WTC11 (cell line): ENCODE measurements at regions not wholly inside any gene's neighbourhood (a gene's known extent, or its start where the extent isn't known, plus 50 kb on each side); places are given as distances from the start of the nearest gene placed in this dataset.

Experiments
- AFF4 ChIP-seq: sonication (generic); formaldehyde crosslinking; IDR thresholded peaks from 2 replicates; pipeline ENCODE4 v1.8.1; 2023; ENCODE audit warnings: mild to moderate bottlenecking, missing genetic modification reagents, borderline replicate concordance
- CREB1 ChIP-seq: sonication (generic); formaldehyde crosslinking; IDR thresholded peaks from 2 replicates; pipeline ENCODE4 v1.8.0; 2023; ENCODE audit warnings: mild to moderate bottlenecking, missing genetic modification reagents
- CTCF ChIP-seq: fragments of 200-600 bp; IDR thresholded peaks from 2 replicates; pipeline ENCODE4 v1.8.0; 2022; ENCODE audit warnings: antibody characterized with exemption
- E2F4 ChIP-seq: sonication (generic); formaldehyde crosslinking; IDR thresholded peaks from 2 replicates; pipeline ENCODE4 v1.8.1; 2022; ENCODE audit warnings: low read depth, mild to moderate bottlenecking, moderate library complexity, missing genetic modification reagents, borderline replicate concordance
- FOXJ3 ChIP-seq: sonication (generic); formaldehyde crosslinking; IDR thresholded peaks from 2 replicates; pipeline ENCODE4 v1.9.0; 2021; ENCODE audit warnings: missing genetic modification reagents, mild to moderate bottlenecking, borderline replicate concordance
- FOXP1 ChIP-seq: sonication (generic); formaldehyde crosslinking; IDR thresholded peaks from 2 replicates; pipeline ENCODE4 v1.8.0; 2022; ENCODE audit warnings: missing genetic modification reagents, mild to moderate bottlenecking, moderate library complexity, borderline replicate concordance
- HMGA2 ChIP-seq: fragments of 250-450 bp; sonication (Bioruptor Pico); IDR thresholded peaks from 2 replicates; pipeline ENCODE4 v1.4.0; 2021; ENCODE audit warnings: mild to moderate bottlenecking, moderate library complexity
- MAX ChIP-seq: sonication (generic); formaldehyde crosslinking; IDR thresholded peaks from 2 replicates; pipeline ENCODE4 v1.8.0; 2022; ENCODE audit warnings: mild to moderate bottlenecking, missing genetic modification reagents
- NR1H2 ChIP-seq: sonication (generic); formaldehyde crosslinking; IDR thresholded peaks from 2 replicates; pipeline ENCODE4 v1.9.0; 2021; ENCODE audit warnings: mild to moderate bottlenecking, moderate library complexity, missing genetic modification reagents
- PREB ChIP-seq: sonication (generic); formaldehyde crosslinking; IDR thresholded peaks from 2 replicates; pipeline ENCODE4 v1.8.1; 2022; ENCODE audit warnings: mild to moderate bottlenecking, missing genetic modification reagents, moderate library complexity, borderline replicate concordance
- TCF7 ChIP-seq: sonication (generic); formaldehyde crosslinking; IDR thresholded peaks from 2 replicates; pipeline ENCODE4 v1.8.0; 2022; ENCODE audit warnings: mild to moderate bottlenecking, low read depth, missing genetic modification reagents, moderate library complexity
- USF1 ChIP-seq: sonication (generic); formaldehyde crosslinking; IDR thresholded peaks from 2 replicates; pipeline ENCODE4 v1.8.0; 2022; ENCODE audit warnings: mild to moderate bottlenecking, missing genetic modification reagents
- ZNF416 ChIP-seq: fragments of 250-450 bp; sonication (Bioruptor Pico); IDR thresholded peaks from 2 replicates; pipeline ENCODE4 v1.9.0; 2021; ENCODE audit warnings: mild to moderate bottlenecking, inconsistent platforms
- ZNF512 ChIP-seq: sonication (generic); formaldehyde crosslinking; IDR thresholded peaks from 2 replicates; pipeline ENCODE4 v1.8.1; 2022; ENCODE audit warnings: missing genetic modification reagents, borderline replicate concordance

GRCh38 chr14:53444677-53445312, 291.7 kb upstream of the DDHD1 start:
- TF ChIP-seq CTCF = no peak
- no peak for TF ChIP-seq TCF7 (CRISPR knock-in tag)
- TF ChIP-seq CREB1 (CRISPR knock-in tag) = no peak
- TF ChIP-seq USF1 (CRISPR knock-in tag) = no peak
- no peak for TF ChIP-seq E2F4
- TF ChIP-seq NR1H2 = no peak
- TF ChIP-seq PREB (CRISPR knock-in tag) = no peak
- no peak for TF ChIP-seq FOXP1 (CRISPR knock-in tag)
- no peak for TF ChIP-seq FOXJ3
- no peak for TF ChIP-seq MAX (CRISPR knock-in tag)
- TF ChIP-seq AFF4 (CRISPR knock-in tag) = no peak
- TF ChIP-seq ZNF512 (CRISPR knock-in tag) = no peak
- TF ChIP-seq HMGA2 (CRISPR knock-in tag) = no peak
- no peak for TF ChIP-seq ZNF416 (CRISPR knock-in tag)
